GM18517 (cell line): ENCODE measurements at regions not wholly inside any gene's neighbourhood (a gene's known extent, or its start where the extent isn't known, plus 50 kb on each side); places are given as distances from the start of the nearest gene placed in this dataset.
"Not testable (repeated sequence)": the region's sequence is repeated elsewhere in the genome, so short reads cannot be mapped to it uniquely, and the experiment has no call there.

ENCODE experiments used
- ATAC-seq: cut with Tn5 transposase; IDR thresholded peaks from one replicate; pipeline ENCODE4 v1.9.1; 2021; ENCODE audit warnings: mild to moderate bottlenecking, moderate library complexity; ENCODE audit not compliant: unreplicated experiment

DNA sequence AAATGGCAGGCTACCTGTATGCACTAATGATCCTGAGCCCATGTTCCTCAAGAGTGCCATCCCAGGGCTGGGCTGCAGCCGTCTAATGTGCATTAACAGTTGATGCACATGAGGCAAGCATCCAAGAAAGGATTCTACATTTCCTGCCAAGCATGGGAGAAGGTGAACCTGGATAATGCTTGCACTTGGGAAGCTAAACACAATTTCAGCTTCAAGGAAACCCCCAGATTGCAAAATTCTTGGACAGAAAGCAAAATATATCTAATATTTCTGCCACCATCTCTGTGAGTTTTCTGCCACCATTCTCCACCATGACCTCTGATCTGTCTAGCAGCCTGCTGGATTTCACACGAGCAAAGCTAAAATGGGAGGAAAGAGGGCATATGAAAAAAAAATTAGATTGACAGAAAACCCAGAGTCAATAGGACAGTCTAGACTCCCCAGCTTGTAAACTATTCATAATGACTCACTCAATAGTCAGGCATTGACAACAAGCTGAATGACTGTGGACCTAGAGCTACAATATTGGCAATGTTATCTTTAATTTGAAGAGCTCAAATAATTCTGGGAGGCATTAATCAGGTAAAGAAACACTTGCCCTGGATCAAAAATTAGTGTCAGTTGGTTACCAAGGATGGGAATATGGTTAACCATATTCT, 91.9 kb upstream of the BCL2L14 start:
- ATAC-seq, result no peak

DNA sequence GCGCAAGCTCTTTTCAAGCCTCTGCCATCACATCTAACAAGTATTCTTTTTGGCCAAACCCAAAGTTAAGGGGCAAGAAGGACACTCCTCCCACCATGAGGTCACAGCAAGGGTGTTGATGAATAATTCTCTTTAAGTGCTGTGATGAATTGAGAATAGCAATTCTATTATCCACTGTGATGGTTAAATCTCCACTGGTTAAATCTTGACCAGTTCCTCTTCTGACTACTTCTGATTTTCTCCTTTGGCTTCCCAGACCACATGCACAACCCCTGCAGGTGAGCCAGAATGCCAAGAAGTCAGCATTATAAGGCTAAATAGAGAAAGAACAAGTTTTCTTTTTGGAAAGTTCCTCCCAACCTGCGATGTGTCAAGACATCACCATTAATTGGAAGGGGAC, 90.6 kb upstream of the BCL2L14 start:
- ATAC-seq, result no peak

DNA sequence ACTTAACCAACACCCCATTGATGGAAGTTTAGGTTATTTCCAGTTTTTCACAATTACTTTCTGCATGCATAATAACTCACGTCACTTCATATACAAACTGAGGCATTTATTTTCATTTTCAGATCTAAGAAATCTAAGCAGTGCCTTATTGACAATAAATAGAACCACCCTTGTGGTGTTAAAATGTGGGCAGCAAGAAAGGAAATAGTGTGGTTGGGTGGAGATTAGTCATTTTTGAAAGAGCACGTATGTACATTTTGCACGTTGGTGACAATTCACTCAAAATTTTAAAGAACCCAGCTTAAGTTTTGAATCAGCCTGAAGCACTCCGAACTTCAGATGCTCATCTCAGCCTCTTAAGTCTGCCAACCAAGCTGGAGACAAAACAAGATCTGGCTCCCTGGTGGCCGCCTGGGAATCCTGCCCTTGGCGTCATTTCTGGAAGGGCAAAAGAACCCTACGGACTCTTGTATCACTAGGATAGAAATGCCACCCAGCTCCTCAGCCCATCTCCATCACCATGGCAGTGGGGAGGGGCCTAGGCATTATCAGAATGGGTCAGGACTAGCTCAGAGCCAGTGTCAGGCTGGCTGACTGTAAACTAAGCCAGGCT, 89.5 kb upstream of the BCL2L14 start:
- ATAC-seq, result peak; percentile 91

DNA sequence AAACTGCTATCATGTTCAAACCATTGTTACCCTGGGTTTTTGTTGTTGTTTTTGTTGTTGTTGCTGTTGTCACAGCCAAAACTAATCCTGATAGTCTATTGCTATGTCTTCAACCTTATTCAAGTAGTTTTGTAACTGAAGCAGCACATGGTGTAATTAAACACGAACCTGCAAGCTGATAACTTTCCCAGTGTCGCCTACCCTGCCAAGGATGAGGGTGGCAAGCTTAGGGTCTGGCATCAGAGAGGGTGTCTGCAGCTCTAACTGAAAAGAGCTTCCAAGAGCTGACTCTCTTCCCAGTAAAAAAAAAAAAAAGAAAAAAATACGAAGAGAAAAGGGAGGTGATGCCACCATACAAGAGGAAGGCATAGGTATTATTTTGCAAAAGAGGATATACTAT, 86.3 kb upstream of the BCL2L14 start:
- no peak for ATAC-seq

DNA sequence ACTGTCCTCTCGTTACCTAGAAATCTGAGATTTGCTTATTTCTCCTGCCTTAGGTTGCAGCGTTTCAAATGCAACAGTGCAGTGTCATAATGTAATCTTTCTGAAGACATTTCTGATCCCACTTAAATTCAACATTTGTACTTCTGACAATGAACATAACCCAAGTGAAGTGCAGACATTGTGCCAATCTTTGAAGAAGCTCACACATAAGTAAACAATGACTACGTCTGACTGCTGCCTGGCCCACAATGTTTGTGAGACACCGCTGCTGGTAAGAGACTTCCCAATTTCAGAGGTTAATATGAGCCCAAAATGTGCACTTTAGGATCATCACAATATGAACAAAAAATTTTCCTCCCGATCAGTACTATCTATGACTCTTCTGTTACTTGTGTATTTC, 84.6 kb upstream of the BCL2L14 start:
- no peak for ATAC-seq

DNA sequence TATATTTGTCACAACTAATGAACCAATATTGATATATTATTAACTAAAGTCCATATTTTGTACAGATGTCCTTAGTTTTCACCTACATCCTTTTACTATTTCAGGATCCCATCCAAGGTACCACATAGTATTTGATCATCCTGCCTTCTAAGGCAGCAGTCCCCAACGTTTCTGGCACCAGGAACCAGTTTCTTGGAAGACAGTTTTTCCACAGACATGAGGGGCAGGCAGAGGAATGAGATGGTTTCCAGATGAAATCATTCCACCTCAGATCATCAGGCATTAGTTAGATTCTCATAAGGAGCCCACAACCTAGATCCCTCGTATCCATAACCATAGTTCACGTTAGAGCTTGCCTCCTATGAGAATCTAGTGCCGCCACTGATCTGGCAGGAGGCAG, 82.8 kb upstream of the BCL2L14 start:
- no peak for ATAC-seq

DNA sequence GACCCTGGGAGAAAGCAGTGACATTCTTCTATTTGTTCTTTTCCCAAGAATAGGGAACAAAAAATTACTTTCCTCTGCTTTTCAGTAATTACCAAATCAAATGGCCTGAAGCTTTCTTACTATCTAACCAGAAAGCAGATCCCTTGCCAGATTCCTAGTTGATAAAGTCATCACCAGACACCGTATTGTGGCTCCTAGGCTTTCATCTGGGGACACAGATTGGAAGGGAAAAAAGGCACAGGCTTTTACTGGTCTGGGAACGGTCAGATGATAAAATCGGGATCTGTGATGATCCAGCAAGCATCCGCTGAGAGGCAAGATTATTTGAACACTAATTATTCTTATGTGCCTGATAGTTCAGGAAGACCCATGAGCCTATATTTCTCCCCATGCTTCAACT, 79.1 kb upstream of the BCL2L14 start:
- no peak for ATAC-seq

DNA sequence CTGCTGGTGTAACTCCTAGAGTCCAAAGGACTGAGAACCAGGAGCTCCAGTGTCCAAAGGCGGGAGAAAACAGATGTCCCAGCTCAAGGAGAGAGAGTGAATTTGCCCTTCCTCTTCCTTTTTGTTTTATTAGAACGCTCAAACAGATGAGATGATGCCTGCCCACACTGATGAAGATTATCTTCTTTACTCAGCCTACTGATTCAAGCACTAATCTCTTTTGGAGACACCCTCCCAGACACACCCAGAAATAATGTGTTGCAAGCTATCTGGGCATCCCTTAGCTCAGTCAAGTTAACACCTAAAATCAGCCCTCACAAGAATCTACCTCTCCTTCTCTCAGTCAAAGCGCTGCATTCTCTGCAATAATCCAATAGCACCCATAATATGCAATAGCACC, 78.2 kb upstream of the BCL2L14 start:
- no peak for ATAC-seq

DNA sequence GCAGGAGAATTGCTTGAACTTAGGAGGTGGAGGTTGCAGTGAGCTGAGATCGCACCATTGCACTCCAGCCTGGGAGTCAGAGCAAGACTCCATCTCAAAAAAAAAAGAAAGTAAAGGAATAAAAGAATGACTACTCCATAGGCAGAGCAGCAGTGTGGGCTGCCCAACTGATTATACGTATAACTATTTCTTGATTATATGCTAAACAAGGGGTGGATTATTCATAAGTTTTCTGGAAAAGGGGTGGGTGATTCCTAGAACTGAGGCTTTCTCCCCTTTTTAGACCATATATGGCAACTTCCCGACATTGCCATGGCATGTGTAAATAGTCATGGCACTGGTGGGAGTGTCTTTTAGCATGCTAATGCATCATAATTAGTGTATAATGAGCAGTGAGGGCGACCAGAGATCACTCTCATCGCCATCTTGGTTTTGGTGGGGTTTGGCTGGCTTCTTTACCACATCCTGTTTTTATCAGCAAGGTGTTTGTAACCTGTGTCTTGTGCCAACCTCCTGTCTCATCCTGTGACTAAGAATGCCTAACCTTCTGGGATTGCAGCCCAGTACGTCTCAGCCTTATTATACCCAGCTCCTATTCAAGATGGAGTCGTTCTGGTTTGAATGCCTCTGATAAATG, 72.3 kb upstream of the BCL2L14 start:
- not testable (repeated sequence) for ATAC-seq

DNA sequence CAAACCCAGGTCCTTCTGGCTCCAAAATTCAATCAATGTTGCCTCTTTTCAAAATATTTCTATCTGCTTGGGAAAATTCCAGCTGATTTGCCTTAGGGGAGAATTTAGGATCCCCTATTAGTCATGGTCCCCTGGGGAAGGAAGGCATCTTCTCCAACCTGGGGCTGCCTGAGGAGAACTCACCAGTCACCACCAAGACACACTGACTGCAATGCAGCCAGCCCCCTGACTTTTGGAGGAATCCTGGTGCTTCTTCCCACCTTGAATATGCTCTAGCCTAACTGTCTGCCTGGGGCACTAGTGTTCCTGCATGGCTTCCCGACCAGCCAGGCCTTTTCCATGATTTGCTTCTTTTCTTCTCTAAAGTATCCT, 71.8 kb upstream of the BCL2L14 start:
- ATAC-seq, result no peak

DNA sequence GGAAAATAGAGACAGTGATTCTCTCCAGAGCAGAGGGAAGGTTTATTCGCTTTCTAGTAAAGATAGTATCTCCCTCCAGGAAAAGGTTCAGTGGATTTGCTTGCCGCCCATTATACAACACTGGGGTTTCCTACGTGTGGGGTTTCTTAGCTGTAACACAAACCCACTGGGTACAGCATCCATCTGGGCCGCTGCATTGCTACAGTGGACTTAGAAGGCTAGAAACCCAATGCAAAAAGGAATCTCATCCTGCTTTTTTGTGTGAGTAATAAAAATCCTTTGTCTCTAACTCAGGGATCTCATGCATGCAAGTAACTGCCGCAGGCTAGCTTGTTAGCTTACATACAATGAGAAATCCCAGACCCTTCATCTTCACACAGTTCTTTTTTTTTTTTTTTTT, 67.1 kb upstream of the BCL2L14 start:
- ATAC-seq, result no peak

DNA sequence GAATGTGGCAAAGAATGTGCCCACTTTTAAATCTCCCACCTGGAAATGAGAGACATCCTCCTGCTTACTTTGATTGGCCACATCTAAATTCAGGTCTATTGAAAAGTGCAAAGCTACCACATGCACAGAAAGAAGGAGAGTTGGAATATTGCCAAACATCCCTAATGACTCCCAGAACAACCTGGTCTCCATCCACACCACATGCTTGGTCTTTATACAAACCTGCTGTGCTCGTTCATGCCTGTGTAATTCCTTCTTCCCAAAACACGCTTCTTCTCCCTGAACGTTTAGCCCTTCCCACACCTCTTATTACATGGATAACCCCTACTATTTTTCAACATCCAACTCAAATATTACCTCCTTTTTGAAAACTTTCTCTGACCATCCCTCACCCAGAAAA, 66.2 kb upstream of the BCL2L14 start:
- no peak for ATAC-seq

DNA sequence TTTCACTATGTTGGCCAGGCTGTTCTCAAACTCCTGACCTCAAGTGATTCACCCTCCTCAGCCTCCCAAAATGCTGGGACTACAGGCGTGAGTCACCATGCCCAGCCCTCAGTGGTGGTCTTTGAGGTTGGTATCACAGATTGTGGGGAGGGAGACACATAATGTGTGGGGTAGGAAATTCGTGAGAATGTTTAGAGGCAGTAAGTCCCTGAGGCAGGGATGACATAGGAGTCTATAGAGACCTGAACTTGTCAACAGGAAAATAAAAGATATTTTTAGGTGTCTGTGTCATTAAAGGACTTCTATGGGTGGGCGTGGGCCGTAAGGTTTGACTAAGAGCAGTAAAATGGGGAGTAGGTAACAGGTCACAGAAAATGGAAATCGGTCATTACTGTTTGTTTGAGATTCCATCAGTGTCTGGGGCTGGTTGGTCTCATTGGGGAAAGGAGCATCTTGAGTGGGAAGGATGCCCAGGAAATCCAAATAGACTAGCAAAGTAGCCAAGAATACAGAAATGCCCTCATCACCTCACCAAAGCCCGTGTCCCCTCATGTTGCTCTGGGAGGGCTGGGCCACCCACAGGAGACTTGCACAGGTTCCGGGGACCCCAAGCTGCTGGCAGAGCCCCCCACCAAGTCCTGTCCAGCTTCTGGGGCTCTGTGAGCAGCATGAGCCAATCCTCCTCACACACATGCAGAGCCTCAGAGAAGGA, 63.6 kb upstream of the BCL2L14 start:
- ATAC-seq, result no peak

DNA sequence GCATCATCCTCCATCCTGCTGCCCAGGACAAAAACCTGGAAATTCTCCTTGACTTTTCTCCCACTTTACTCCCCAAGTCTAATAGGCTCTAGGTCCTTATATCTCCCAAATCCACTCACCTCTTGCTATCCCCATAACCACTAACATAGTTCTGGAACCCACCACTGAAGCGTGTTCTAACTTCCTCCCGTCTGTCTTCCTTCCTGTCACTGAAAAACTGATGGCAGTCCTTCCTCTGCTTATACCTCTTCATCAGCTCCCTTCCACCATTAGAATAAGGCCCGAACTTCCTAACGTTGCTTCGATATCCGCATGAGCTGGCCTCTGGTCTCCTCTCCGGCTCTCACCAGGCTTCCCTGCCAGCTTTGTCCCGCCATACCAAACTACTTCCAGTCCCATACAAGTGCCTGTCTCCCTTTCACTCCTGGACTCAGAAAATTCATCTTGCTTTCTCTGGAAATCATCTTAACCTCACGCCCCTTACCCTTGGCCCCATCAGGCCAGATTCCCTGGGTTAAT, 63.0 kb upstream of the BCL2L14 start:
- ATAC-seq, result no peak

DNA sequence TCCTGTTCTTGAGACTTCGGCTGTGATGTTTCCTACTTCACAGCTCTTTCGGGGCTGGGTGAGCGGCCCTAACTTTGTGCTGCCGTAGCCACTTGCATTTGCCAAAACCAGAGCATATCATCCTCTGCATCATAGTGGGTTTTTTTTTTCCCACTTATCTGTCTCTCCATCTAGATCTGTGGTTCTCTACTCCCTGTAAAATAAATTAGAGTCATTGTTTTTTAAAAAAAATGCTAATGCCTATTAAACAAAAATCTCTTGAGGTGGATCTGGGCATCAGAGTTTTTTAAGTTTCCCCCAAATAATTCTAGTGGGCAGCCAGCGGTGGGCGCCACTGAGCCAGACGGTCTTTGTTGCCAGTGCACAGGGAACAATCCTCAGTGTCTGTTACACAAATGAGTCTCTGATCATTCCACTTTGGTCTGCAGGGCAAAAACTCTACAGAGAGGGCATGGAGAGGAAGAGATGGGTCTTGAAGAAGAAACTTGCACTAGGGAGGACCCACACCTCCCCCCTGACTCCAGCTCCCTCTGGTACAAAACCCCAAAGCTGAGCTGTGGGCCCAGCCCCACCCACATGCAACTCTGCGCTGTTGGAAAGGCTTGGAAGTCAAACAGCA, 62.4 kb upstream of the BCL2L14 start:
- no peak for ATAC-seq

DNA sequence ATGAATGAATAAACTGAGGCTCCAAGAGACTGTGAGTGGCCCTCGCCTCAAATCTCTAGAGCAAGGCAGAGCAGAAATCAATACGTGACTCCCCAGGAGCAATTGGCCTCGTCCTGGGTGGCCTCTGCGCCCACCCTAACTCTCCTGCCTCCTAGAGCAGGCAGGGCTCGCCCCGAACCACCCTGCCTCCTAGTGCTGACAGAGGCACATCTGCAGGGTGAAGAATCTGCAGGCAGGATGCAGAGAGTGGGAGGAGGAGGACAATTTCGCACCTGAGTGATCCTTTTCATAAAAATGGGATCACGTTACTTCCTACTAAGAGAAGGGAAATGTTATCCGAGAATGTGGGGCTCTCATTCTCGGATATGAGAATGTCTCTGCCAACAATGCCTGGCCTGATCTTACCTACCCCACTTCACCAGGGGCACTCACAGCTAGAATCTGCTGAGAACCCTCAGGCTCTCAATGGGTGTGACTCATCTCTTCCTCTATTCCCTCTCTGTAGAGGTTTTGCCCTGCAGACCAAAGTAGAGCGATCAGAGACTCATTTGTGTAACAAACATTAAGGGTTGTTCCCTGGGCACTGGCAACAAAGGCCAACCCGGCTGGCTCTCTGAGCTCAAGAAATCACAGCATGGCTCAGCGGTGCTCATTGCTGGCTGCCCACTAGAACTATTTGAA, 61.7 kb upstream of the BCL2L14 start:
- ATAC-seq, result peak; percentile 60

DNA sequence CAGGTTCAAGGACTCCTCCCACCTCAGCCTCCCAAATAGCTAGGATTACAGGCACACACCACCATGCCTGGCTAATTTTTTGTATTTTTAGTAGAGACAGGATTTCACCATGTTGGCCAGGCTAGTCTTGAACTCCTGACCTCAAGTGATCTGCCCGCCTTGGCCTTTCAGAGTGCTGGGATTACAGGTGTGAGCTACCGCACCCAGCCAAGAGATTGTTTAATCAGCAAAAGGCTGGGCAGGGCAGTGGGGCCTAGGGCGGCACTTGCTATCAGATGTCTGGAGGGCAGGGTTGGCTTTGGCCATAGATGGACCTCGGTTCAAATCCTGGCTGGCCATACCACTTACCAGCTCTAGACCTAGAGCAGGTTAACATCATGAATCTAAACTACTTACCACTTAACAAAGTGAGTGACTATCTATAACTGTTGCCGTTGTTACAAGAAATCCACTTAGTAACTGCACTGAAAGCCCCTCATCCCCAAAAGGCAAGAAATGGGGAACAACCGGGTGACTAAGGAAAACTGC, 60.9 kb upstream of the BCL2L14 start:
- not testable (repeated sequence) for ATAC-seq

DNA sequence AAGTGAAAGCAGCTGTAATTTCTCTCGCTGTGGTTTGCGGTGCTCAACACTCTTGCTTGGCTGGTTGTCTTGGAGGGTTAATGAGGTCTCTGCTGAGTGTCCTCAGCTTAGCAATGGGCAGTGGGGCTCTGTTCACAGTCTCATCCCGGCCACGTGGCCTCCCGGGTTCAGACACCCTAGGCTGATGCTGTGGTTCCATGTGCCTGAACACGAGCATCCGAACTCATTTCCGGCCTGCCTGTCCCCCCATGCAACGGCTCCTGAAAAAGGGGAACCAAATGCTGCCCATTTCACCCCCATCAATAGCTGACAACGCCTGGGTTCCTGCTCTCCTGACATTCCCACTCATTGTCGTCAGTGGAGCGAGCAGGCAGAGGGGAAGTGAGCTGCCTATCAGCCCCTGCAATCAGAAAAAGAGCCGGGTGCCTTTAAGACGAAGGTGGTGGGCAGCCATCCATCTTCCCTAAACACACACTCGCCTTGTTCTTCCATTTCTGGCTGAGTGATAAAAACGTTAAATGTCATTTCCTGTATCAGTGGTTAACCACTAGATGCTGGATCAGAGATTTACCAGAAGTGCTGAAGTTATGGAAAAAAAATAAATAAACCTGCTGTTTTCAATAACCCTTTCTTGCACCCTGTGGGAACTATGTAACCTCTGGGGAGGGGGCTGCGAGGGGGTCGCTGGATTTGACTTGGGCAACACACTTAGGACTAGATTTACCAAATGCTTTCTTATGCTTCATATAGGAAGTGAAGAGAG, 60.3 kb upstream of the BCL2L14 start:
- peak; percentile 36 for ATAC-seq

DNA sequence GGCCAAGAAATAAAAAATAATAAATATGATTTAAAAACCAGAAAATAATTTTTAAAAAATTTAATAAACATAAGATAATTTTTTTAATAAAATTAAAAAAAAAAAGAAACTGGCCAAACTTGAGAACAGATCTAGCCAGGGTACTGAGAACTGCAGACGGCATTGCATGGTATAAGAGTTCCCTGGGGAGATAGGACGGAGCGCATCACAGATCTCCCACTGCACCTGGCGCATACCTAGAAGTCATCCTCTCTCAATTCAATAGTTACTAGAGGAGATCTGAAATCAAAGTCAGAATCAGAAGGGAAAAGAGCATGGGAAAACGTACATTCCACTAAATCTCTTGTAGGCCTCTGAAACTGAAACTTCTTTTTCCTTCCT, 58.9 kb upstream of the BCL2L14 start:
- ATAC-seq, result no peak
